Erythroblast (primary cell): ENCODE measurements at regions not wholly inside any gene's neighbourhood (a gene's known extent, or its start where the extent isn't known, plus 50 kb on each side); places are given as distances from the start of the nearest gene placed in this dataset.

Source experiments
- GATA1 ChIP-seq: IDR thresholded peaks from 2 replicates; pipeline ENCODE4 v1.6.1; 2011; ENCODE audit warnings: low read depth, mild to moderate bottlenecking, control low read depth, low read length, moderate library complexity
- POLR2A ChIP-seq: IDR thresholded peaks from 2 replicates; pipeline ENCODE4 v1.6.1; 2011; ENCODE audit warnings: mild to moderate bottlenecking, low read length

GRCh38 chr5:32951878-32952277 lies 240.8 kb downstream of the NPR3 start:
- no peak for TF ChIP-seq POLR2A
- TF ChIP-seq GATA1, result no peak
